Neural cell (in vitro differentiated cells): ENCODE measurements at regions not wholly inside any gene's neighbourhood (a gene's known extent, or its start where the extent isn't known, plus 50 kb on each side); places are given as distances from the start of the nearest gene placed in this dataset.

Source experiments
- H2AFZ ChIP-seq: fragments of 200-600, 300-800 bp; sonication (generic), shearing (Covaris generic); 2 replicates; pipeline ENCODE4 v1.6.0; 2014; ENCODE audit warnings: low read depth, mild to moderate bottlenecking, antibody characterized with exemption, low read length, moderate library complexity
- H3F3A ChIP-seq: fragments of 200-600 bp; shearing (Covaris generic); 2 replicates; pipeline ENCODE4 v1.6.1; 2016; ENCODE audit warnings: mild to moderate bottlenecking, moderate library complexity, mixed read lengths, antibody characterized with exemption, low read length; ENCODE audit not compliant: insufficient read depth, poor library complexity, severe bottlenecking
- H3K27ac ChIP-seq: fragments of 200-600, 300-800 bp; sonication (generic), shearing (Covaris generic); 2 replicates; pipeline ENCODE4 v1.5.1; 2014; ENCODE audit warnings: mild to moderate bottlenecking, low read length, moderate library complexity
- H3K27me3 ChIP-seq: fragments of 300-800, 200-600 bp; sonication (generic), shearing (Covaris generic); 2 replicates; pipeline ENCODE4 v1.6.0; 2014; ENCODE audit warnings: mild to moderate bottlenecking, low read depth, low read length, moderate library complexity; ENCODE audit not compliant: insufficient read depth
- H3K36me3 ChIP-seq: fragments of 300-800, 200-600 bp; sonication (generic), shearing (Covaris generic); 2 replicates; pipeline ENCODE4 v1.5.1; 2014; ENCODE audit warnings: mild to moderate bottlenecking, antibody characterized with exemption, low read length, moderate library complexity; ENCODE audit not compliant: insufficient read depth
- H3K4me2 ChIP-seq: fragments of 300-800, 200-600 bp; sonication (generic), shearing (Covaris generic); 2 replicates; pipeline ENCODE4 v1.6.0; 2014; ENCODE audit warnings: mild to moderate bottlenecking, low read length
- H3K4me3 ChIP-seq: fragments of 300-800, 200-600 bp; sonication (generic), shearing (Covaris generic); 2 replicates; pipeline ENCODE4 v1.5.1; 2014; ENCODE audit warnings: mild to moderate bottlenecking, low read length, moderate library complexity
- H3K79me2 ChIP-seq: fragments of 200-600 bp; shearing (Covaris generic); replicated peaks from 2 replicates; pipeline ENCODE4 v1.6.0; 2014; ENCODE audit warnings: mild to moderate bottlenecking, low read length, moderate library complexity; ENCODE audit not compliant: insufficient read depth
- H3K9ac ChIP-seq: fragments of 300-800, 200-600 bp; sonication (generic), shearing (Covaris generic); 2 replicates; pipeline ENCODE4 v1.6.1; 2016; ENCODE audit warnings: mild to moderate bottlenecking, low read length, mixed read lengths
- H3K9me2 ChIP-seq: fragments of 200-600 bp; shearing (Covaris generic); 2 replicates; pipeline ENCODE4 v1.6.1; 2016; ENCODE audit warnings: mild to moderate bottlenecking, low read length, mixed read lengths; ENCODE audit not compliant: insufficient read depth
- H3K9me3 ChIP-seq: fragments of 200-600, 300-800 bp; sonication (generic), shearing (Covaris generic); 2 replicates; pipeline ENCODE4 v1.6.1; 2016; ENCODE audit warnings: mild to moderate bottlenecking, mixed run types, low read length, moderate library complexity, mixed read lengths
- H4K20me1 ChIP-seq: fragments of 200-600 bp; shearing (Covaris generic); 2 replicates; pipeline ENCODE4 v1.6.1; 2016; ENCODE audit warnings: mild to moderate bottlenecking, mixed run types; ENCODE audit not compliant: insufficient read depth
- EP300 ChIP-seq: fragments of 450-650 bp; conservative IDR thresholded peaks from 2 replicates; pipeline ENCODE4 v1.6.1; 2014; ENCODE audit warnings: antibody characterized with exemption, mild to moderate bottlenecking, moderate library complexity; ENCODE audit not compliant: poor library complexity, severe bottlenecking
- EZH2 ChIP-seq: fragments of 200-600, 300-800 bp; shearing (Covaris generic), sonication (generic); IDR thresholded peaks from 2 replicates; pipeline ENCODE4 v1.6.1; 2014; ENCODE audit warnings: antibody characterized with exemption, low read length, borderline replicate concordance, mild to moderate bottlenecking; ENCODE audit not compliant: insufficient read depth, poor library complexity, severe bottlenecking
- MXI1 ChIP-seq: fragments of 450-650 bp; conservative IDR thresholded peaks from 2 replicates; pipeline ENCODE4 v1.6.1; 2014; ENCODE audit warnings: antibody characterized with exemption, mild to moderate bottlenecking; ENCODE audit not compliant: poor library complexity, severe bottlenecking
- POLR2AphosphoS5 ChIP-seq: IDR thresholded peaks from 2 replicates; pipeline ENCODE4 v1.6.1; 2012
- RAD21 ChIP-seq: fragments of 450-650 bp; conservative IDR thresholded peaks from 2 replicates; pipeline ENCODE4 v1.6.1; 2014; ENCODE audit warnings: antibody characterized with exemption, mild to moderate bottlenecking, moderate library complexity
- SMC3 ChIP-seq: fragments of 450-650 bp; conservative IDR thresholded peaks from 2 replicates; pipeline ENCODE4 v1.6.1; 2014; ENCODE audit warnings: antibody characterized with exemption, mild to moderate bottlenecking, moderate library complexity; ENCODE audit not compliant: poor library complexity
- TAF1 ChIP-seq: IDR thresholded peaks from 2 replicates; pipeline ENCODE4 v1.6.1; 2012; ENCODE audit warnings: low read depth
- TF ChIP-seq, protein P1 (sequence below): fragments of 450-650 bp; IDR thresholded peaks from 2 replicates; pipeline ENCODE4 v1.5.1; 2014; ENCODE audit warnings: antibody characterized with exemption, mild to moderate bottlenecking, moderate library complexity; ENCODE audit not compliant: poor library complexity, severe bottlenecking
- TF ChIP-seq, protein P2 (sequence below): IDR thresholded peaks from 2 replicates; pipeline ENCODE4 v1.6.1; 2012; ENCODE audit warnings: borderline replicate concordance

DNA sequence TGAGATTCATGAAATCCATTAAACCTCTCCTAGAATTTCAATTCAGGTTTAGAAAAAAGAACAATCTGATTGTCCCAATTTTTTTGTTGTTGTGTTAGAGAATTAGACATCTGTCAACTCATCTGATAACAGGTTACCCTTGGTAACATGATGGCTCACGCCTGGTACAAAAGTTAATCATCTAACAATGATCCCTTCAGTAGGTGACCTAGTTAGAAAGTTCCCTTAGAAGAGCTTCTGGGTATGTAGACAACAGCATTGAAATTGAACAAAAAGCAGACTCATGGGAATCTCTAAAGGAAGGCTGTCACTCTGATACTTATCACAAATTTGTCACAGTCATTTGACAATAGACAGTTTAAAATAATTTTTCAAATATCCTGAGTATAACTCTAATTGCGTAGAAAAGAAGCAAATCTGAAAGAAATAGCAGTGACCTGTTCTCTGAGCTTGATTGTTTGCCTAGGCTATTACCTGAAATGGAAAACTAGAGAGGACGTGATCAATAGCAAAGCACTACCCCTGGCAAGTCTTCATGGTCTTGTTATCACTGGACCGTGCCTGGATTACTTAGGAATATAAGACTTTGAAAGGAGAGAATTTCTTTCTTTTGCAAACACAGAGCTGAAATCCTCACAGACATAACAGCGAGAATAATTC is 880.4 kb upstream of the AGA start:
- H3K4me2 ChIP-seq, result no peak overlapping the region
- no peaks in the 10 kb centered on the region for H3K36me3 ChIP-seq
- no peaks in the 10 kb centered on the region for H3K79me2 ChIP-seq
- TF ChIP-seq, protein P1, sequence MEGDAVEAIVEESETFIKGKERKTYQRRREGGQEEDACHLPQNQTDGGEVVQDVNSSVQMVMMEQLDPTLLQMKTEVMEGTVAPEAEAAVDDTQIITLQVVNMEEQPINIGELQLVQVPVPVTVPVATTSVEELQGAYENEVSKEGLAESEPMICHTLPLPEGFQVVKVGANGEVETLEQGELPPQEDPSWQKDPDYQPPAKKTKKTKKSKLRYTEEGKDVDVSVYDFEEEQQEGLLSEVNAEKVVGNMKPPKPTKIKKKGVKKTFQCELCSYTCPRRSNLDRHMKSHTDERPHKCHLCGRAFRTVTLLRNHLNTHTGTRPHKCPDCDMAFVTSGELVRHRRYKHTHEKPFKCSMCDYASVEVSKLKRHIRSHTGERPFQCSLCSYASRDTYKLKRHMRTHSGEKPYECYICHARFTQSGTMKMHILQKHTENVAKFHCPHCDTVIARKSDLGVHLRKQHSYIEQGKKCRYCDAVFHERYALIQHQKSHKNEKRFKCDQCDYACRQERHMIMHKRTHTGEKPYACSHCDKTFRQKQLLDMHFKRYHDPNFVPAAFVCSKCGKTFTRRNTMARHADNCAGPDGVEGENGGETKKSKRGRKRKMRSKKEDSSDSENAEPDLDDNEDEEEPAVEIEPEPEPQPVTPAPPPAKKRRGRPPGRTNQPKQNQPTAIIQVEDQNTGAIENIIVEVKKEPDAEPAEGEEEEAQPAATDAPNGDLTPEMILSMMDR, result no peak
- TF ChIP-seq EZH2 (no peak), MXI1 (no peak), TAF1 (no peak)
- no peaks in the 10 kb centered on the region for H4K20me1 ChIP-seq
- no peak overlapping the region for H3K27ac ChIP-seq
- H3K4me3 ChIP-seq, result no peak overlapping the region
- H3K9me2 ChIP-seq, result no peaks in the 10 kb centered on the region
- no peaks in the 10 kb centered on the region for H3K27me3 ChIP-seq
- H3F3A ChIP-seq, result no peaks in the 10 kb centered on the region
- no peak overlapping the region for H3K9ac ChIP-seq
- H3K9me3 ChIP-seq, result peaks cover 15% of the 10 kb centered on the region
- H2AFZ ChIP-seq, result no peak overlapping the region

DNA sequence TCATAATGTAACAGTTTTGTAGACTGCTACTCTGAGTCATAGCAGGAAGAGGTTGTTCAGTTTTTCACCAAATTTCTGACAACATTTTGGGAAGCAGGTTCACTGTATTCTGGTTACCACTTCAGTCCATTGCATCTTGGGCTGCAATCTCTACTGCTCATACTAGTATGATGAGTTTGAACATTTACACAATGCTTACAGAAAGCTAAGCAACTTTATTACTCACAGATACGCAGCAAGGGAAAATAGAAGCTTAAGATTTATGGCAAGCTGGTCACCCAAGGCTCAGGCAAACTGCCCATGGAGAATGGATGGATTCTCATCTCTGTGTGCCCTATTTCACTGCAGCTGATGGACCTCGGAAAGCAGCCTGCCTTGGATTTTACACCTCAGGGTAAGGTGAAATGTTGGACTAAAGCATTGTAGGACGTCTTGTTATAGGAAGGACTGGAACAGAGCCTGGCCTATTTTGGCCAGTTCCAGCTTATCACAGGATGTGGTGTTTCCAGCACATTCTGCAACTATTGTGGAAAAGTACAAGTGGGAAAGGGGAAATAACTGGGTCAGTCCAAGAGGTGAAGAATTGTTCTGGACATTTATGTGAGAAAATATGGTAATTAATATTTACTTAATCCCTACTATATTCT is 887.1 kb upstream of the AGA start:
- Histone ChIP-seq H3K4me3 (no peak overlapping the region), H3F3A (no peaks in the 10 kb centered on the region), H4K20me1 (no peaks in the 10 kb centered on the region), H3K27ac (no peak overlapping the region), H3K9me2 (no peaks in the 10 kb centered on the region), H2AFZ (no peak overlapping the region), H3K9me3 (no peaks in the 10 kb centered on the region), H3K27me3 (no peaks in the 10 kb centered on the region), H3K4me2 (no peak overlapping the region), H3K79me2 (no peaks in the 10 kb centered on the region), H3K9ac (no peak overlapping the region), H3K36me3 (no peaks in the 10 kb centered on the region)
- TF ChIP-seq RAD21 (no peak), EZH2 (no peak), SMC3 (no peak), MXI1 (no peak), EP300 (no peak), POLR2AphosphoS5 (no peak)
- TF ChIP-seq, protein P1, result no peak
- TF ChIP-seq, protein P2, sequence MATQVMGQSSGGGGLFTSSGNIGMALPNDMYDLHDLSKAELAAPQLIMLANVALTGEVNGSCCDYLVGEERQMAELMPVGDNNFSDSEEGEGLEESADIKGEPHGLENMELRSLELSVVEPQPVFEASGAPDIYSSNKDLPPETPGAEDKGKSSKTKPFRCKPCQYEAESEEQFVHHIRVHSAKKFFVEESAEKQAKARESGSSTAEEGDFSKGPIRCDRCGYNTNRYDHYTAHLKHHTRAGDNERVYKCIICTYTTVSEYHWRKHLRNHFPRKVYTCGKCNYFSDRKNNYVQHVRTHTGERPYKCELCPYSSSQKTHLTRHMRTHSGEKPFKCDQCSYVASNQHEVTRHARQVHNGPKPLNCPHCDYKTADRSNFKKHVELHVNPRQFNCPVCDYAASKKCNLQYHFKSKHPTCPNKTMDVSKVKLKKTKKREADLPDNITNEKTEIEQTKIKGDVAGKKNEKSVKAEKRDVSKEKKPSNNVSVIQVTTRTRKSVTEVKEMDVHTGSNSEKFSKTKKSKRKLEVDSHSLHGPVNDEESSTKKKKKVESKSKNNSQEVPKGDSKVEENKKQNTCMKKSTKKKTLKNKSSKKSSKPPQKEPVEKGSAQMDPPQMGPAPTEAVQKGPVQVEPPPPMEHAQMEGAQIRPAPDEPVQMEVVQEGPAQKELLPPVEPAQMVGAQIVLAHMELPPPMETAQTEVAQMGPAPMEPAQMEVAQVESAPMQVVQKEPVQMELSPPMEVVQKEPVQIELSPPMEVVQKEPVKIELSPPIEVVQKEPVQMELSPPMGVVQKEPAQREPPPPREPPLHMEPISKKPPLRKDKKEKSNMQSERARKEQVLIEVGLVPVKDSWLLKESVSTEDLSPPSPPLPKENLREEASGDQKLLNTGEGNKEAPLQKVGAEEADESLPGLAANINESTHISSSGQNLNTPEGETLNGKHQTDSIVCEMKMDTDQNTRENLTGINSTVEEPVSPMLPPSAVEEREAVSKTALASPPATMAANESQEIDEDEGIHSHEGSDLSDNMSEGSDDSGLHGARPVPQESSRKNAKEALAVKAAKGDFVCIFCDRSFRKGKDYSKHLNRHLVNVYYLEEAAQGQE, result no peak
